NB4 (cell line): ENCODE measurements at regions not wholly inside any gene's neighbourhood (a gene's known extent, or its start where the extent isn't known, plus 50 kb on each side); places are given as distances from the start of the nearest gene placed in this dataset.

Experiments used
- CTCF ChIP-seq: IDR thresholded peaks from one replicate; pipeline ENCODE4 v1.5.1; 2012; ENCODE audit warnings: low read depth, low read length
- MYC ChIP-seq: IDR thresholded peaks from 2 replicates; pipeline ENCODE4 v1.6.1; 2011; ENCODE audit warnings: low read depth, low read length
- POLR2A ChIP-seq: IDR thresholded peaks from 2 replicates; pipeline ENCODE4 v1.6.1; 2011; ENCODE audit warnings: mild to moderate bottlenecking; ENCODE audit not compliant: insufficient read length; ENCODE audit errors: extremely low read depth
- TF ChIP-seq, protein P1 (sequence below): IDR thresholded peaks from 2 replicates; pipeline ENCODE4 v1.6.1; 2011; ENCODE audit warnings: low read depth, low read length

DNA sequence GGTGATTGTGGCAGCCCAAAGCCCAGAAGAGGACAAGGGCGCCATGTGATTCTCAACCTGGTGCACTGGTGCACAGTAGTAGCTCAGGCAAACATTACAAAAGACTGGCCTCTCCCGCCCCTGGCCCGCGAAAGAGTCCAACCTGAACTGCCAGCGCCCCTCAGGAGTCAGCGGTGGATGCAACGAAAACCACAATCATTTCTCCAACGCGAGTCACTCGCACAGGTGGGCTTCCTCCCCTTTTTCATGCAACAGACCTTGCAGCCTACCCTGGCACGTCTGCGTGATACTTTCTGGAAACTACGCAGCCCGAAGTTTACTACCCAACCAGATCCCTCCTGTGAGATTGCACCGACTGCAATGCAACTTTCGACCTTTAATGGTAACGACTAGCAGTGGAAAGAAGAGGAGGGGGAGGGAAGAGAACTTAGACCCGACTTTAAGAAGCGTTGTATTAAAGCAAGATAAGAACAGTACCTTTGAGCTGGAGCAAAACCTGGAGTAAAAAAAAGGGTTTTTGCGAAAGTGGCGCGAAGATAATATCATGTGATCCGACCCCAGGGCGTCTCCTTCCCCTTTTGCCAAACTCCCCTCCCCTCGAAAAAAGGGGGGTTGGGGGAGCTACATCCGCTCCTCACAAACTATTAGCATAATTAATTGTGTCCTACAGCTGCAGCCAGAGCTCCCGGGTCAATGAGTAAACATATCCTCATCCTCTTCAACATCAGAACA lies 63.3 kb upstream of the CCDC160 start:
- no peak for TF ChIP-seq CTCF
- no peak for TF ChIP-seq POLR2A
- TF ChIP-seq, protein P1, sequence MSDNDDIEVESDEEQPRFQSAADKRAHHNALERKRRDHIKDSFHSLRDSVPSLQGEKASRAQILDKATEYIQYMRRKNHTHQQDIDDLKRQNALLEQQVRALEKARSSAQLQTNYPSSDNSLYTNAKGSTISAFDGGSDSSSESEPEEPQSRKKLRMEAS, result no peak
- no peak for TF ChIP-seq MYC
